OCI-LY3 (cell line): ENCODE measurements at regions not wholly inside any gene's neighbourhood (a gene's known extent, or its start where the extent isn't known, plus 50 kb on each side); places are given as distances from the start of the nearest gene placed in this dataset.

Source experiments
- H2AFZ ChIP-seq: fragments of 200-600, 300-600 bp; shearing (Covaris generic); 2 replicates; pipeline ENCODE4 v1.6.0; 2014; ENCODE audit warnings: antibody characterized with exemption, low read depth, low read length
- H3K27ac ChIP-seq: fragments of 200-600, 300-600 bp; sonication (generic); 2 replicates; pipeline ENCODE4 v1.5.1; 2014; ENCODE audit warnings: mild to moderate bottlenecking, low read length, moderate library complexity, mixed read lengths
- H3K27me3 ChIP-seq: fragments of 200-600, 300-600 bp; sonication (generic); 2 replicates; pipeline ENCODE4 v1.6.1; 2014; ENCODE audit warnings: low read depth, low read length, mixed read lengths
- H3K36me3 ChIP-seq: fragments of 200-600, 300-600 bp; sonication (generic); replicated peaks from 2 replicates; pipeline ENCODE3; 2014; ENCODE audit warnings: low read depth, low read length, mixed read lengths
- H3K4me1 ChIP-seq: fragments of 300-600, 200-600 bp; sonication (generic); 2 replicates; pipeline ENCODE4 v1.6.1; 2014; ENCODE audit warnings: low read length, mixed read lengths
- H3K4me2 ChIP-seq: fragments of 200-600, 300-600 bp; sonication (generic); 2 replicates; pipeline ENCODE4 v1.6.1; 2014; ENCODE audit warnings: low read length, mixed read lengths
- H3K4me3 ChIP-seq: fragments of 300-600, 200-600 bp; sonication (generic); 2 replicates; pipeline ENCODE4 v1.5.1; 2014; ENCODE audit warnings: antibody characterized with exemption, mild to moderate bottlenecking, low read length, moderate library complexity
- H3K79me2 ChIP-seq: fragments of 300-600, 200-600 bp; shearing (Covaris generic); 2 replicates; pipeline ENCODE4 v1.6.1; 2014; ENCODE audit warnings: mild to moderate bottlenecking, low read length, mixed read lengths
- H3K9ac ChIP-seq: fragments of 300-600, 200-600 bp; shearing (Covaris generic); 2 replicates; pipeline ENCODE4 v1.6.0; 2014; ENCODE audit warnings: mild to moderate bottlenecking, low read length, moderate library complexity
- H3K9me3 ChIP-seq: fragments of 200-600, 300-600 bp; shearing (Covaris generic); 2 replicates; pipeline ENCODE4 v1.6.1; 2014; ENCODE audit warnings: low read length, mixed read lengths; ENCODE audit not compliant: insufficient read depth
- H4K20me1 ChIP-seq: fragments of 200-600, 300-600 bp; sonication (generic); 2 replicates; pipeline ENCODE4 v1.6.1; 2016; ENCODE audit warnings: low read length, mixed read lengths; ENCODE audit not compliant: insufficient read depth
- EZH2phosphoT487 ChIP-seq: fragments of 200-600 bp; shearing (Covaris generic); IDR thresholded peaks from 2 replicates; pipeline ENCODE4 v1.6.1; 2018; ENCODE audit warnings: antibody characterized with exemption, mixed run types, low read depth
- TF ChIP-seq, protein P1 (sequence below): fragments of 200-600, 300-600 bp; sonication (generic); IDR thresholded peaks from 2 replicates; pipeline ENCODE4 v1.5.1; 2014; ENCODE audit warnings: antibody characterized with exemption, low read length, low read depth

- TF ChIP-seq, protein P1, sequence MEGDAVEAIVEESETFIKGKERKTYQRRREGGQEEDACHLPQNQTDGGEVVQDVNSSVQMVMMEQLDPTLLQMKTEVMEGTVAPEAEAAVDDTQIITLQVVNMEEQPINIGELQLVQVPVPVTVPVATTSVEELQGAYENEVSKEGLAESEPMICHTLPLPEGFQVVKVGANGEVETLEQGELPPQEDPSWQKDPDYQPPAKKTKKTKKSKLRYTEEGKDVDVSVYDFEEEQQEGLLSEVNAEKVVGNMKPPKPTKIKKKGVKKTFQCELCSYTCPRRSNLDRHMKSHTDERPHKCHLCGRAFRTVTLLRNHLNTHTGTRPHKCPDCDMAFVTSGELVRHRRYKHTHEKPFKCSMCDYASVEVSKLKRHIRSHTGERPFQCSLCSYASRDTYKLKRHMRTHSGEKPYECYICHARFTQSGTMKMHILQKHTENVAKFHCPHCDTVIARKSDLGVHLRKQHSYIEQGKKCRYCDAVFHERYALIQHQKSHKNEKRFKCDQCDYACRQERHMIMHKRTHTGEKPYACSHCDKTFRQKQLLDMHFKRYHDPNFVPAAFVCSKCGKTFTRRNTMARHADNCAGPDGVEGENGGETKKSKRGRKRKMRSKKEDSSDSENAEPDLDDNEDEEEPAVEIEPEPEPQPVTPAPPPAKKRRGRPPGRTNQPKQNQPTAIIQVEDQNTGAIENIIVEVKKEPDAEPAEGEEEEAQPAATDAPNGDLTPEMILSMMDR: no peak
- TF ChIP-seq EZH2phosphoT487: no peak
- Histone ChIP-seq H3K4me2 (no peak overlapping the region), H3K9me3 (no peaks in the 10 kb centered on the region)
Observed at GRCh38 chr1:98371764-98372163, 289.8 kb upstream of the SNX7 start.

GRCh38 chr1:98369463-98369862 lies 292.1 kb upstream of the SNX7 start:
- Histone ChIP-seq H3K9me3 (no peaks in the 10 kb centered on the region), H3K4me3 (no peak overlapping the region), H3K4me2 (no peak overlapping the region), H3K36me3 (no peaks in the 10 kb centered on the region), H3K27ac (no peak overlapping the region), H3K27me3 (no peaks in the 10 kb centered on the region), H4K20me1 (no peaks in the 10 kb centered on the region), H2AFZ (no peak overlapping the region), H3K4me1 (no peaks in the 10 kb centered on the region), H3K79me2 (no peaks in the 10 kb centered on the region), H3K9ac (no peak overlapping the region)
- TF ChIP-seq EZH2phosphoT487: no peak
- TF ChIP-seq, protein P1: no peak

More at GRCh38 chr1:98371764-98372163, 289.8 kb upstream of the SNX7 start:
- no peaks in the 10 kb centered on the region for H4K20me1 ChIP-seq
- H3K27me3 ChIP-seq: no peaks in the 10 kb centered on the region
- no peaks in the 10 kb centered on the region for H3K36me3 ChIP-seq
- no peak overlapping the region for H3K4me3 ChIP-seq
- H2AFZ ChIP-seq: no peak overlapping the region
- no peaks in the 10 kb centered on the region for H3K79me2 ChIP-seq
- no peak overlapping the region for H3K9ac ChIP-seq
- H3K27ac ChIP-seq: no peak overlapping the region
- H3K4me1 ChIP-seq: no peaks in the 10 kb centered on the region

DNA sequence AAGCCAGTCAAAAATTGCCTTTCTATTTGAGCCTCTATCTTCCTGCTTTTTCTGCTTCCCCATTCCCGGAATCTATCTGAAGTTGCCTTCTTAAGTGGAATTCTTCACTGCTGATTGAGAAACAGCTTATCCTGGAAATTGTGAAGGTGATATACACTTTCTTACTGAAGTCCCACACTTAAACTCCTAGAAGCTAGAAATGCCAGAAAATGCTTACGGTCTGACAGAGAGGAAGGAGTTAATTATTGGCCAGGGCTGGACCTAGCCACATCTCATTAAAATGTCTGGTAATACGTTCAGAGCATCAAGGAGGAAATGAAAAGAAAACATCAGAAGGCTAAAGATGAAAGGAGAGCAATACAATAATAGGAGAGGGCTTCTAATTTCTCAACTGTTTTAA lies 292.5 kb upstream of the SNX7 start:
- Histone ChIP-seq H3K36me3 (no peaks in the 10 kb centered on the region), H3K4me2 (no peak overlapping the region), H3K9me3 (no peaks in the 10 kb centered on the region), H3K27ac (no peak overlapping the region), H3K79me2 (no peaks in the 10 kb centered on the region), H3K4me1 (no peaks in the 10 kb centered on the region), H3K9ac (no peak overlapping the region), H2AFZ (no peak overlapping the region), H4K20me1 (no peaks in the 10 kb centered on the region), H3K4me3 (no peak overlapping the region), H3K27me3 (no peaks in the 10 kb centered on the region)
- TF ChIP-seq EZH2phosphoT487: no peak
- TF ChIP-seq, protein P1: no peak

DNA sequence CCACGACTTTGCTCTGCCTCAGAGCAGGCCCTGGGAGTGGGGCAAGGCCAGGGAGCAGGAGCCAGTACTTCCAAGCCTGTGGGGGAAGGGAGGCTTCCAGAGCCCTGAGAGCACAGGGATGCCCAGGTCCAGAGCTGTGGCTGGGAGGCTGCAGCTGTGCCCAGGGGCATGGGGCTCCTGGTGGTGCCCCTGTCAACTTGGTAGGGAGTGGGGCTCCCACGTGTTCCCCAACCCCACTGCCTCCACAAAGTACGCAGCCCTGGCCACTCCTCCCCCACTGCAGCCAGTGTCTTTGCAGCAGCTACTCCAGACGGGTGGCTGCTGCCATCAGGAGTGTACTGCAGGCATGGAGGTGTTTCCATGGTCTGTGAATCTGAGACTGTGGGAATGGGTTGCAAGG lies 294.1 kb upstream of the SNX7 start:
- H4K20me1 ChIP-seq: no peaks in the 10 kb centered on the region
- TF ChIP-seq, protein P1: no peak
- no peak for TF ChIP-seq EZH2phosphoT487
- no peaks in the 10 kb centered on the region for H3K27me3 ChIP-seq
- no peaks in the 10 kb centered on the region for H3K36me3 ChIP-seq
- no peak overlapping the region for H2AFZ ChIP-seq
- no peaks in the 10 kb centered on the region for H3K4me1 ChIP-seq
- no peak overlapping the region for H3K4me2 ChIP-seq
- no peak overlapping the region for H3K4me3 ChIP-seq
- no peak overlapping the region for H3K27ac ChIP-seq
- no peaks in the 10 kb centered on the region for H3K9me3 ChIP-seq
- H3K79me2 ChIP-seq: no peaks in the 10 kb centered on the region
- no peak overlapping the region for H3K9ac ChIP-seq
